Adrenal gland (tissue), 9 donors: ENCODE measurements at regions not wholly inside any gene's neighbourhood (a gene's known extent, or its start where the extent isn't known, plus 50 kb on each side); places are given as distances from the start of the nearest gene placed in this dataset.

Experiments
- DNase-seq, 7 donors: peaks; one replicate each; pipeline ENCODE4 v3.0.0-alpha.2; 2019 to 2020
- H3K27ac ChIP-seq, 5 donors: fragments of 200-600 bp; sonication (generic) in 4 of 5; 1 replicate in 3 of 5; 2 replicates in 2 of 5; pipeline versions ENCODE4 v1.5.1 to v1.8.0; 2016 to 2020; ENCODE audit warnings: mild to moderate bottlenecking in 1 of 5
- H3K27me3 ChIP-seq: fragments of 200-600 bp; 2 replicates; pipeline ENCODE4 v1.8.0; 2021
- H3K36me3 ChIP-seq, 2 donors: fragments of 200-600 bp; replicated peaks in 1 of 2; 1 replicate in 1 of 2; 2 replicates in 1 of 2; pipeline versions ENCODE4 v1.5.1 to v1.8.0; 2018 to 2022
- H3K4me1 ChIP-seq, 2 donors: fragments of 200-600 bp; replicated peaks in 1 of 2; 1 replicate in 1 of 2; 2 replicates in 1 of 2; pipeline versions ENCODE4 v1.5.1 to v1.8.0; 2018 to 2021
- H3K4me3 ChIP-seq, 4 donors: fragments of 200-600 bp; sonication (generic) in 3 of 4; one replicate each; pipeline ENCODE4 v1.5.1; 2016 to 2018
- H3K9me3 ChIP-seq, 3 donors: fragments of 200-600 bp; sonication (generic) in 1 of 3; replicated peaks in 1 of 3; 1 replicate in 2 of 3; 2 replicates in 1 of 3; pipeline versions ENCODE4 v1.5.1 to v1.8.0; 2016 to 2021
- POLR2A ChIP-seq, 2 donors: fragments of 450-650 bp; IDR thresholded peaks; one replicate each; pipeline ENCODE4 v1.6.1; 2017; ENCODE audit warnings: antibody characterized with exemption in 2 of 2, mild to moderate bottlenecking in 2 of 2, moderate library complexity in 1 of 2
- WGBS, 4 donors: extraction: QIAGEN DNeasy Blood & Tissue Kit in 2 of 4; methylation state at CpG; one replicate each; pipeline versions ENCODE4 v1.1.5 to v1.1.7; 2013 to 2017; 5-methylcytosine and 5-hydroxymethylcytosine counted together
- intact Hi-C, 2 donors: fragments of 100-400 bp; cut with DNase I; formaldehyde crosslinking; loops; one replicate each; pipeline versions ENCODE4 v1.14.1 to v1.15.0; 2022 to 2023
- TF ChIP-seq, protein P1 (sequence below), 6 experiments: fragments of 450-650 bp in 4 of 6; fragments of 200-600 bp in 2 of 6; sonication (generic) in 1 of 6; IDR thresholded peaks; 1 replicate in 5 of 6; 2 replicates in 1 of 6; pipeline versions ENCODE4 v1.5.1 to v1.8.0; 2016 to 2021; ENCODE audit warnings: antibody characterized with exemption in 6 of 6, mild to moderate bottlenecking in 2 of 6, moderate library complexity in 1 of 6
- donor health status: healthy with polysubstance abuse.
- donor health status: Bipolar disorder and iron deficiency.
- donor health status: DM: yes; HTN: yes; CAD: no.
- donor health status: DM: no; HTN: no; CAD: no.
- donor health status: DM: no; HTN: no; CAD: no.

DNA sequence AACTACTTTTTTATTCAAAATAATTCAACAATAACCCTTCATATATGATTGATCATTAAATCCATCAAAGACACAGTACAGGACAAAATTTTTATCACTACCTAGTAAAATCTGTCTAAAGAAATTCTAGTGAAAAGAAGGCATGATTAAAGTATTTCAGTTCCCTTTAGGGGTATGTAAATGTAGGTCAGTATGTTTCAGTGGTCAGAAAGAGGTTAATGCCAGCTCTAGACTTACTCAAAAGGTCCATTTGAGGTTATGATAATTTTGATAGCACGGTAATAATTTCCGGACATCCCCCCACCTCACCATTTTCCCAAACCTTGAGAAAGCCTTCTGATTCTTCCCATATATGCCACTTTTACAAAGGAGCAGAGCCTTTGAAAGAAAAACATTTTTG is 193.5 kb upstream of the ID4 start:
- 62 to 74% (median 71%) methylated on average over 2 of the region's 2 CpGs for WGBS, 4 donors

DNA sequence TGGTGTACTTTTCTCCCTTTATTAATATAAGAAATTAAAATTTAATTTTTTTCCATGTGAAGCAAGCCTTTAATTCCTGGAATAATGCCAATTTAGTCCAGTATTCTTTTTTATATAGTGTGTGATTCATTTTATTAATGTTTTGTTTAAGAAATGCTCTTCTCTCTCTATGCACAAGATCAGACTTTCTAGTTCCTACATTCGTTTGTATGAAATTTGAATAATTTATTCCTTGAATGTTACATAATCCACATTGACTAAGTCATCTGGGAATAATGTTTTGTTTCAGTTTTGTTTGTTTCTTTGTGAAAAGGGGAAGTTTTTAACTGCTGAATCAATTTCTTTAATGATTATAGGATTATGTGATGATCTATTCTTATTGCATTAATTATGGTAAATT is 181.4 kb upstream of the ID4 start:
- no peak overlapping the region for H3K4me3 ChIP-seq
- no peaks in the 10 kb centered on the region for H3K27me3 ChIP-seq
- 44 to 63% (median 46%) methylated on average over 1 of the region's 1 CpG for WGBS, 4 donors
- DNase-seq = no peak
- no peaks in the 10 kb centered on the region for H3K4me1 ChIP-seq
- no peak overlapping the region for H3K27ac ChIP-seq
- no peaks in the 10 kb centered on the region for H3K9me3 ChIP-seq
- intact Hi-C loops = no loop called here
- no peaks in the 10 kb centered on the region for H3K36me3 ChIP-seq
- TF ChIP-seq, protein P1, sequence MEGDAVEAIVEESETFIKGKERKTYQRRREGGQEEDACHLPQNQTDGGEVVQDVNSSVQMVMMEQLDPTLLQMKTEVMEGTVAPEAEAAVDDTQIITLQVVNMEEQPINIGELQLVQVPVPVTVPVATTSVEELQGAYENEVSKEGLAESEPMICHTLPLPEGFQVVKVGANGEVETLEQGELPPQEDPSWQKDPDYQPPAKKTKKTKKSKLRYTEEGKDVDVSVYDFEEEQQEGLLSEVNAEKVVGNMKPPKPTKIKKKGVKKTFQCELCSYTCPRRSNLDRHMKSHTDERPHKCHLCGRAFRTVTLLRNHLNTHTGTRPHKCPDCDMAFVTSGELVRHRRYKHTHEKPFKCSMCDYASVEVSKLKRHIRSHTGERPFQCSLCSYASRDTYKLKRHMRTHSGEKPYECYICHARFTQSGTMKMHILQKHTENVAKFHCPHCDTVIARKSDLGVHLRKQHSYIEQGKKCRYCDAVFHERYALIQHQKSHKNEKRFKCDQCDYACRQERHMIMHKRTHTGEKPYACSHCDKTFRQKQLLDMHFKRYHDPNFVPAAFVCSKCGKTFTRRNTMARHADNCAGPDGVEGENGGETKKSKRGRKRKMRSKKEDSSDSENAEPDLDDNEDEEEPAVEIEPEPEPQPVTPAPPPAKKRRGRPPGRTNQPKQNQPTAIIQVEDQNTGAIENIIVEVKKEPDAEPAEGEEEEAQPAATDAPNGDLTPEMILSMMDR (IDR thresholded peaks at IDR 0.05) = no peak
- TF ChIP-seq POLR2A (IDR thresholded peaks at IDR 0.05) = no peak

More for the DNA sequence above, 193.5 kb upstream of the ID4 start:
- Histone ChIP-seq H3K9me3 (no peaks in the 10 kb centered on the region), H3K36me3 (no peaks in the 10 kb centered on the region), H3K4me1 (no peaks in the 10 kb centered on the region), H3K27me3 (no peaks in the 10 kb centered on the region), H3K4me3 (no peak overlapping the region), H3K27ac (no peak overlapping the region)
- TF ChIP-seq, protein P1 (IDR thresholded peaks at IDR 0.05) = no peak
- TF ChIP-seq POLR2A (IDR thresholded peaks at IDR 0.05) = no peak
- intact Hi-C loops = no loop called here
- no peak for DNase-seq

DNA sequence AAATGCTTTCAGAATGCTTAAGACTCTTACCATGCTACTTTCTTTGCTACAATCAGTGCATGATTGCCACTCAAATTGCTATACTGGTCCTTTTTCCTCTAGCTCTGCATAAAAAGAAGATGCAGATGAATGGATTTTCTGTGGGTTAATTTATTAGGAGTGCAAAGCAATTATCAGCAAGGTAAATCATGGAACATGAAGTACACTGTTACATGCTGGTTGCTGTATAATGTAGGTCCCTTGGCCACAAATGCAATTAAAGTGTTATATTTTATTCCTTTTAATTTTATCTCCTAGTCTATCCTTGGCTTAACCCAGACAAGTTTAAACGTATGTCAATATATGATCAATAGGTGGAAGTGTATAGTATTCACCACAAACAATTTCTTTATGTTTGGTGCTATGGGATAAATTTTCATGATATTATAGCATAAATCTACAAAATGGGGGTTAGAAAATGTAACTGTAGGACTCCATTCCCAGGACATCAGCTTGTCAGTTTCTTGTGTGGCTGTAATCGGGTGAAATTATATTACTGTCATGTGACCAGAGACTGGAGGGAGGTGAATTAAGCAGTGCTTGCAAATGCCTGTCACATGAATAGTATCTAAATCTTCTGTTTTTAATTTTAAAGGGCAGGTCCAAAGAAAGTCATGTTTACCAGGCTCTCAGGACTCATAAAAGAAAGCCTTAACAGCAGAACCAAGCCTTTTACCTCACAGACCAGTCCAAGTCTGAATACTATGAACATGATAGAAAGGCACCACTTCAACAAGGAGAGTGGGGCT is 176.9 kb upstream of the ID4 start:
- H3K27ac ChIP-seq = no peak overlapping the region
- 34 to 57% (median 53%) methylated on average over 2 of the region's 2 CpGs for WGBS, 4 donors
- DNase-seq = no peak
- H3K27me3 ChIP-seq = no peaks in the 10 kb centered on the region
- TF ChIP-seq, protein P1 (IDR thresholded peaks at IDR 0.05) = no peak
- no peak for TF ChIP-seq POLR2A (IDR thresholded peaks at IDR 0.05)
- no peaks in the 10 kb centered on the region for H3K4me1 ChIP-seq
- H3K4me3 ChIP-seq = no peak overlapping the region
- intact Hi-C loops = no loop called here
- no peaks in the 10 kb centered on the region for H3K36me3 ChIP-seq
- H3K9me3 ChIP-seq = no peaks in the 10 kb centered on the region

DNA sequence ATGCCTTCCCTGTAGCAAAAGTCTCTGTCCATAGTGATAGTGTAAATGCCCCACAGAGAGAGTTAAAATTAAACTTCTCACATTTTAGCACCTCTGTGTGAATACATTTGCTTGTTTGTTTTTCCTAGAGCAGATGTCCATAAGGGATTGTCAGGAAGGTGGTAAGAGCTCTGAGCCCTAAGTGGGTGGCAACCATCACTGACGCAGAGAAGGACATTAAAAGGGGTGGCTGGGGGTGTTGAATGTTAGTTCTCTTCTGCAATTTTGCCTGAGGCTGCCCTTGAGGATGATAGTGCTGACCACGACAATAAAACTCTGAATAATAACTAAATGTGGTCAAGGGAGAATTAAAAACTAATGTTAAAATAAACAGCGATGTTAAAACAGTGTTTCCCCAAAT is 174.3 kb upstream of the ID4 start:
- TF ChIP-seq, protein P1 (IDR thresholded peaks at IDR 0.05) = no peak
- TF ChIP-seq POLR2A (IDR thresholded peaks at IDR 0.05) = no peak
- Histone ChIP-seq H3K4me1 (no peaks in the 10 kb centered on the region), H3K27ac (no peak overlapping the region), H3K36me3 (no peaks in the 10 kb centered on the region), H3K27me3 (no peaks in the 10 kb centered on the region), H3K4me3 (no peak overlapping the region), H3K9me3 (no peaks in the 10 kb centered on the region)
- 48 to 62% (median 59%) methylated on average over 3 of the region's 3 CpGs for WGBS, 4 donors
- intact Hi-C loops = no loop called here
- DNase-seq = no peak
